HS-27A (cell line): ENCODE measurements at regions not wholly inside any gene's neighbourhood (a gene's known extent, or its start where the extent isn't known, plus 50 kb on each side); places are given as distances from the start of the nearest gene placed in this dataset.

Experiments used
- DNase-seq: peaks from one replicate; pipeline ENCODE4 v3.0.0-alpha.2; 2012; ENCODE audit warnings: low read depth, missing footprints

GRCh38 chr5:174336479-174336878, 291.0 kb downstream of the NSG2 start:
- no peak for DNase-seq

- no peak for DNase-seq
Observed at GRCh38 chr5:174337276-174338184, 292.0 kb downstream of the NSG2 start.

- DNase-seq, result no peak
Observed at GRCh38 chr5:174338185-174339010, 292.9 kb downstream of the NSG2 start.

- DNase-seq, result no peak
Observed at GRCh38 chr5:174339130-174339529, 293.6 kb downstream of the NSG2 start.

- DNase-seq, result no peak
Observed at GRCh38 chr5:174340226-174340625, 294.7 kb downstream of the NSG2 start.

- DNase-seq, result no peak
Observed at GRCh38 chr5:174342696-174343095, 297.2 kb downstream of the NSG2 start.

- DNase-seq, result no peak
Observed at GRCh38 chr5:174343826-174344225, 298.3 kb downstream of the NSG2 start.

- no peak for DNase-seq
Observed at GRCh38 chr5:174344335-174344734, 298.8 kb downstream of the NSG2 start.

GRCh38 chr5:174347183-174347582, 301.7 kb downstream of the NSG2 start:
- DNase-seq, result no peak

GRCh38 chr5:174348311-174348981, 302.9 kb downstream of the NSG2 start:
- no peak for DNase-seq

- no peak for DNase-seq
Observed at GRCh38 chr5:174352681-174353080, 307.2 kb downstream of the NSG2 start.

- no peak for DNase-seq
Observed at GRCh38 chr5:174354571-174354970, 309.1 kb downstream of the NSG2 start.

GRCh38 chr5:174355208-174355612, 309.7 kb downstream of the NSG2 start:
- DNase-seq, result no peak

GRCh38 chr5:174355995-174356394, 310.5 kb downstream of the NSG2 start:
- no peak for DNase-seq

- no peak for DNase-seq
Observed at GRCh38 chr5:174356536-174356935, 311.0 kb downstream of the NSG2 start.

- DNase-seq, result no peak
Observed at GRCh38 chr5:174358276-174358675, 312.8 kb downstream of the NSG2 start.

- no peak for DNase-seq
Observed at GRCh38 chr5:174359071-174359470, 313.6 kb downstream of the NSG2 start.

- DNase-seq, result no peak
Observed at GRCh38 chr5:174362514-174362913, 317.0 kb downstream of the NSG2 start.

GRCh38 chr5:174363934-174364333, 318.4 kb downstream of the NSG2 start:
- no peak for DNase-seq

GRCh38 chr5:174364676-174365075, 319.2 kb downstream of the NSG2 start:
- no peak for DNase-seq

GRCh38 chr5:174371600-174372094, 326.1 kb downstream of the NSG2 start:
- DNase-seq, result no peak

GRCh38 chr5:174374206-174374605, 328.7 kb downstream of the NSG2 start:
- no peak for DNase-seq
